Loucy (cell line): ENCODE measurements at regions not wholly inside any gene's neighbourhood (a gene's known extent, or its start where the extent isn't known, plus 50 kb on each side); places are given as distances from the start of the nearest gene placed in this dataset.

ENCODE experiments used
- EZH2phosphoT487 ChIP-seq: fragments of 200-600 bp; IDR thresholded peaks from 2 replicates; pipeline ENCODE4 v1.6.1; 2018; ENCODE audit warnings: antibody characterized with exemption, mild to moderate bottlenecking, moderate library complexity, borderline replicate concordance
- TF ChIP-seq, protein P1 (sequence below): fragments of 200-600 bp; sonication (generic); conservative IDR thresholded peaks from 2 replicates; pipeline ENCODE4 v1.5.1; 2014; ENCODE audit warnings: mild to moderate bottlenecking, antibody characterized with exemption, low read length

DNA sequence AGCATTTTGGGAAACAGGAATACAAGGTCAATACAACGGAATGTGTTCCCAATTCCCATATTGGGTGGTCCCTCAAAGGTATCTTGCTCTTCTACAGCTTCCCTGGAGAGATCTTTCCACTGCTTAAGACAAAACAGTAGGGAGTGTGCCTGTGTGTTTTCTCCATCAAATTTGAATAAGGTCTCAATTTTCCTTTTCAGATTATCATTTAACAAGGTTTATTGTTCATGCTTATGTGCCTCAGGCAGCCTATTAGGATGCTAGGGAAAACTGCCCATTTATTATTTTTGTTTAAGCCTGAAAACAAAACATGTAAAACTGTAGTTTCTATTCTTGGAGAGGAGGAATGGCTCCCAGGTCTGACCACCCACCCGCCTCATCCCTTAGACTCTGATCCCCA lies 622.7 kb downstream of the LMO4 start:
- TF ChIP-seq, protein P1, sequence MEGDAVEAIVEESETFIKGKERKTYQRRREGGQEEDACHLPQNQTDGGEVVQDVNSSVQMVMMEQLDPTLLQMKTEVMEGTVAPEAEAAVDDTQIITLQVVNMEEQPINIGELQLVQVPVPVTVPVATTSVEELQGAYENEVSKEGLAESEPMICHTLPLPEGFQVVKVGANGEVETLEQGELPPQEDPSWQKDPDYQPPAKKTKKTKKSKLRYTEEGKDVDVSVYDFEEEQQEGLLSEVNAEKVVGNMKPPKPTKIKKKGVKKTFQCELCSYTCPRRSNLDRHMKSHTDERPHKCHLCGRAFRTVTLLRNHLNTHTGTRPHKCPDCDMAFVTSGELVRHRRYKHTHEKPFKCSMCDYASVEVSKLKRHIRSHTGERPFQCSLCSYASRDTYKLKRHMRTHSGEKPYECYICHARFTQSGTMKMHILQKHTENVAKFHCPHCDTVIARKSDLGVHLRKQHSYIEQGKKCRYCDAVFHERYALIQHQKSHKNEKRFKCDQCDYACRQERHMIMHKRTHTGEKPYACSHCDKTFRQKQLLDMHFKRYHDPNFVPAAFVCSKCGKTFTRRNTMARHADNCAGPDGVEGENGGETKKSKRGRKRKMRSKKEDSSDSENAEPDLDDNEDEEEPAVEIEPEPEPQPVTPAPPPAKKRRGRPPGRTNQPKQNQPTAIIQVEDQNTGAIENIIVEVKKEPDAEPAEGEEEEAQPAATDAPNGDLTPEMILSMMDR, result no peak
- TF ChIP-seq EZH2phosphoT487, result no peak
